Fibroblast of skin of scalp (primary cell): ENCODE measurements at regions not wholly inside any gene's neighbourhood (a gene's known extent, or its start where the extent isn't known, plus 50 kb on each side); places are given as distances from the start of the nearest gene placed in this dataset.
"Not testable (repeated sequence)": the region's sequence is repeated elsewhere in the genome, so short reads cannot be mapped to it uniquely, and the experiment has no call there.

Experiments used
- DNase-seq: peaks from one replicate; pipeline ENCODE4 v3.0.0-alpha.2; 2013

- DNase-seq, result no peak
Measured at GRCh38 chr1:8139941-8140340, 113.8 kb upstream of the ERRFI1 start.

DNA sequence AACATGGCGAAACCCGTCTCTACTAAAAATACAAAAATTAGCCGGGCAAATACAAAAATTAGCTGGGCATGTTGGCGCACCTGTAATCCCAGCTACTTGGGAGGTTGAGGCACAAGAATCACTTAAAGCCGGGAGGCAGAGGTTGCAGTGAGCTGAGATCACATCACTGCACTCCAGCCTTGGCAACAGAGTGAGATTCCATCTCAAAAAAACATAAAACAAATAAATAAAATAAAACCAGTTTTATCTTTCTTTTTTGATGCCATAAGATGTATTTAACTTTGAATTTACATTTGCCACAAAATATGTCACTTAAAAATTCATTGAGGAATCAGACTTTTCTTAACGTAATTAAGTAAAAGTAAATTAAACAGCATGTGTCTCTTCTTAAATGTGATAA, 113.3 kb upstream of the ERRFI1 start:
- no peak for DNase-seq

- DNase-seq, result no peak
Measured at GRCh38 chr1:8138673-8139072, 112.6 kb upstream of the ERRFI1 start.

GRCh38 chr1:8137481-8138244, 111.6 kb upstream of the ERRFI1 start:
- DNase-seq, result peak; percentile 90

GRCh38 chr1:8136766-8137165, 110.7 kb upstream of the ERRFI1 start:
- DNase-seq, result no peak

DNA sequence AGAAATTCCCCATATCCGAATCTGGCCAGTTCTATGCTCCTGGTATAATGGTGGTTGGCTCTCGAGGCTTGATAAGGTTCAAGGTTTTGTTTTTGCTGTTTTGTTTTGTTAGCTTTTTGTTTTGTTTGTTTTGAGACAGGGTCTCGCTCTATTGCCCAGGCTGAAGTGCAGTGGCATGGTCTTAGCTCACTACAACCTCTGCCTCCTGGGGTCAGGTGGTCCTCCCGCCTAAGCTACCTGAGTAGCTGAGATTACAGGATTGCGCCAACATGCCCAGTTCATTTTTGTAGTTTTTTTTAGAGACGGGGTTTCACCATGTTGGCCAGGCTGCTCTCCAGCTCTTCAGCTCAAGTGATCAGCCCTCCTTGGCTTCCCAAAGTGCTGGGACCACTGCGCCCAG, 109.1 kb upstream of the ERRFI1 start:
- DNase-seq, result no peak

GRCh38 chr1:8134546-8135235, 108.6 kb upstream of the ERRFI1 start:
- peak; percentile 35 for DNase-seq

- peak; percentile 97 for DNase-seq
Measured at GRCh38 chr1:8133657-8134430, 107.7 kb upstream of the ERRFI1 start.

DNA sequence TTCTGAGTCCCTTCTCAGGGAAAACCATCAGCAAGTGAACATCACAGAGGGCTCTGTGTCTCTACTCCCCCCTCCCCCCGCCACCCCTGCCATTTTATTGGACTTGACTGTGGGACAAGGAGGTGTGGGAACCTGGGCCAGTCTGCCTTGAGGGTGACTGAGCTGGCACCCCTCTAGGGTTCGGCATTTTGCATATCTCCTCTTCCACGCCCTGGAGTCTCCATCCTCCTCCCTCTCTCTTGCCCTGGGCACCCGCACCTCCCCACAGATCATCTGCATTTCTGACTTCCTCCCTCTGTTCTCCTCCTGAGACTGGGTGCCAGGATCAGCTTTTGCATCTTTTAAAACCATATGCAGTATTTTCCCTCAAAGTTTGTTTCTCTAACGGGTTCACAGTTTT, 107.1 kb upstream of the ERRFI1 start:
- no peak for DNase-seq

DNA sequence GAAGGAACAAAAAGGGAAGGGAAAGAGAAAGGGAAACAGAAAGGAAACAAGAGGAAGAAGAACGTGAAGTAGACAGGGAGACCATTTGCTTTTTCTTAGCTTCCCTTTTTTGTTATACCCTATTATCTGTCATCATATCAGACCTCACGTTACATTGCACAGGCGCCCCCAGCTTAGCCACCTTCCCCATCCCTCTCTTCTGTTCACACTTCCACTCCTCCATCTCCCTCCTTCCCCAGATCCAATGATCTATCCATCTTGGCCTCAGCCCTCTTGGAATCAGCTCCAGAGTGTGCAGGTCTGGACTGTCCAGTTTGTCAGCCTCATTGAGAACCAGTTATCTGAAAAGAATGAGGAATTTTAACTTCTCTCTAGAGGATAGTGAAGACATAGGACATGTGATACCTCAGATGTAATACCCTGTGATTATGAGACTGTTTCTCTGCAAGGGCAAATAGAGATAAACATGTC, 101.1 kb upstream of the ERRFI1 start:
- no peak for DNase-seq

DNA sequence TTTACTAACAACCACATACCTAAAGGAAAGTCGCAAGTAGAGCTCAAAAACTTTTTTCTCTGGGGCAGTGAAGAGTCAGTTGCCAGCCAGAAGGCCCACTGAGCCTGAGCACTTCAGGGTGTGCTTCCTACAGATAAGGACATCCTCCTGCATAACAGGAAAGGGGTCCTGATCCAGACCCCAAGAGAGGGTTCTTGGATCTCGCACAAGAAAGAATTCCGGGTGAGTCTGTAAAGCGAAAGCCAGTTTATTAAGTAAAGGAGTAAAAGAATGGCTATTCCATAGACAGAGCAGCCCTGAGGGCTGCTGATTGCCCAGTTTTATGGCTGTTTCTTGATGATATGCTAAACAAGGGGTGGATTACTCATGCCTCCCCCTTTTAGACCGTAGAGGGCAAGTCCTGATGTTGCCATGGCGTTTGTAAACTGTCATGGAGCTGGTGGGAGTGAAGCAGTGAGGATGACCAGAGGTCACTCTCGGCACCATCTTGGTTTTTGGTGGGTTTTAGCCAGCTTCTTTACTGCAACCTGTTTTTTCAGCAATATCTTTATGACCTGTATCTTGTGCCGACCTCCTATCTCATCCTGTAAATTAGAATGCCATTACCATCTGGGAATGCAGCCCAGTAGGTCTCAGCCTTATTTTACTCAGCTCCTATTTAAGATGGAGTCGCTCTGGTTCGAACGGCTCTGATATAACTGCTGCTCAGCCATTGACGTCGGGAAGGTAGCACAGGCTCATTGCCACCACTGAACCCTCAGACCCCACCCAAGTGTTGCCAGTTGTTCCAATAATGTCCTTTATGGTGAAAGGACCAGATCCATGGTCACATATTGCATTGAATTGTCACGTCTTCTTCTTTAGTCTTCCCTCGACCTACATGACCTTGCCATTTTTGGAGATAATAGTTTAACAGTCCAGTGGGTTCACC, 96.6 kb upstream of the ERRFI1 start:
- DNase-seq, result no peak

DNA sequence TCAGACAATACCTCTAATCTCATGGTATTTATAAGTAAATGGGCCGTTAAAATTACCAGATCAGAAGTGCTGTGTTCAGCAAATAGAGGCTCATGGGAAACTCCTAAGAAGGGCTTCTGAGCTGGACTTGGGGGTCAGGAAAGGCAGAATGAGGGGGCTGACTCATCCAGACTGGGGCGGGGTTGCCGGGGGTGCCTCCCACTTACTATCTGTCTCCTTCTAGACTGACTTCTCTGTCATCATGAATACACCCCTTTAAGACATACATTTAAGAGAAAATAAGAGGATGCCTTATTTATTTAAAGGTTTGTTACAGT, 96.0 kb upstream of the ERRFI1 start:
- DNase-seq, result no peak

- DNase-seq, result peak; percentile 66
Measured at GRCh38 chr1:8121261-8122159, 95.4 kb upstream of the ERRFI1 start.

GRCh38 chr1:8120693-8121260, 94.7 kb upstream of the ERRFI1 start:
- DNase-seq, result no peak

DNA sequence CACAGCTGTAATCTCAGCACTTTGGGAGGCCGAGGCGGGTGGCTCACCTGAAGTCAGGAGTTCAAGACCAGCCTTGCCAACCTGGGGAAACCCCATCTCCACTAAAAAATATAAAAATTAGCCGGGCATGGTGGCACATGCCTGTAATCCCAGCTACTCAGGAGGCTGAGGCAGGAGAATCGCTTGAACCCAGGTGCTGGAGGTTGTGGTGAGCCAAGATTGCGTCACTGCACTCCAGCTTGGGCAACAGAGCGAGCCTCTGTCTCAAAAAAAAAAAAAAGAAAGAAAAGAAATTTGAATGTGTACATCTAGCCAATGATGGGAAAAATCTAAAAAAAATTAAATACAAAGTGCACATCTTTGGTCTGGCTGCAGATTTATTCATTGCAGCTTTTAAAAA, 92.6 kb upstream of the ERRFI1 start:
- DNase-seq, result not testable (repeated sequence)

- DNase-seq, result no peak
Measured at GRCh38 chr1:8118031-8118451, 91.9 kb upstream of the ERRFI1 start.

DNA sequence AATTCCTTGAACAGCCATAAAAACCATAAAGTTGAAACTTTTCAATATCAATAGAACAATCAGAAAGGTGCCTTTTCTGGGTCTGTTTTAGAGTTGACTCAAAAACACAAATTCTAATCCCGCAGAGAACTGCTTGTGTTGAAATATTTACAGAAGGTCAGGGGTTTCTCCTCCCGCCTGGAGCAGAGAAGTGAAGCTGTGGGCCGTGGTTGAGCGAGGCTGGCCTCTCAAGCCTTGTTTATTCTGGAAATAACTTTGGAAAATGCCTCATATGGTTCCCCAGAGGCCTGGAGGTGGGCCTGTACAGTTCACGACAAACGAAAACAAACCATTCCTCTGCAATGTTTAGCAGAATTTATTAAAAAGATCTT, 90.8 kb upstream of the ERRFI1 start:
- DNase-seq, result peak; percentile 89

DNA sequence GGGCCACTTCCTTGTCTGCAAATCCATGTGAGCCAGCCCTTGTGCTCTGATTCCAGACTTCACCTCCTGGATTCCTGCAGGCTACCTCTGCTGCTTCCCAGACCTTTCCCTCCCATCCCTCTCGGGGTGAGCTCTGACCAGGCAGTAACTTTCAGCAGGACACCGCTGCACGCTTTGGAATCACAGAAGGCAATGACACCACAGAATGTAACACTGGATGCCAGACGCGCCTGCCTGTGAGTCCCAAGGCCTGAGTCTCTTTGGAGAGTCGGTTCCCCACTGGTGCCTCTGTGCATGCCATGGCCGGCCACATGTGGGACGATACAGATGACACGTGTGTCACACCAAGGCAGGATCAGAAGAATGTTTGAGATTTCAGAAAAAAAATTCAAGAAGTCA, 89.7 kb upstream of the ERRFI1 start:
- no peak for DNase-seq

DNA sequence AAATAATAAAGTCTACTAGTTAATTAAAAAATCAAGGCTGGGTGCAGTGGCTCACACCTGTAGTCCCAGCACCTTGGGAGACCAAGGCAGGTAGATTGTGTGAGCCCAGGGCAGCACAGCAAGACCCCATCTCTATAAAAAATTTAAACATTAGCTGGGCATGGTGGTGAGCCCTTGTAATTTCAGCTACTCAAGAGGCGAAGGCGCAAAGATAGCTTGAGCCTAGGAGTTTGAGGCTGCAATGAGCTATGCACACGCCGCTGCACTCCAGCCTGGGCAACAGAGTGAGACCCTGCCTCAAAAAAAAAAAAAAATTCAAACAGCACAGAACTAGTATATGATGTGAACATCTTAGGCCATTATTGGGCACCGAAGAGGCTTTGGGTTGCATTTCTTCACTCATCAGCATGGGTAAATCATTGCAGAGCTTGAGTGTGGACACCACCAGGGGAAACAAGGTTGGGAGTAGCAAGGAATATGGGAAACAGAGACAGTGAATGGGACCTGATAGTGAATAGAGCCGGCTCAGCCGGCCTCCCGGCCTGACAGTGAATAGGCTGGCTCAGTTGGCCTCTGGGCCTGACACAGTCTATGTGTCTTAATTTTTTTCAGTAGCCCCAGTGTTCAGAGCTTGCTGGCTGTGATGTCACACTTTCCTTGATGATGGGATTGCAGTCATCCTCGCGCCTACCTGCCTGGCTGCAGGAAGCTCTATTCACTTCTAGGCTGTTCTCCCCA, 89.1 kb upstream of the ERRFI1 start:
- no peak for DNase-seq
